ENCODE measurements at regions not wholly inside any gene's neighbourhood (a gene's known extent, or its start where the extent isn't known, plus 50 kb on each side); places are given as distances from the start of the nearest gene placed in this dataset.

DNA sequence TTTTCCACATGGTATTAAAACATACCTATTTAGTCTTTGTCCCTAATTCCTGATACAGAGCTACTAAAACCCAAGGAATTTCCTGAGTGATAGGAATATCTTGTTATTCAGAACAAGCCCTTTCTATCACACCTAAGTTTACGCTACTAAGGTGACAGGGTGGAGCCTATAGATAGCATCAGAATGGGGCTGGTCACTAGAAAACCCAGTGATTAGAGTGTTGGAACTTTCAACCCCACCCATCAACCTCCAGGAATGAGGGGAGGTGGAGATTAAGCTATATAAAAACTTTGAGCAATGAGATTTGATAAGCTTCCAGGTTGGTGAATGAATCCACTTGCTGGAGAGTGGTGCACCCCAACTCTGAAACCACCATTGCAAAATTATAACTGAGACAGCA is 62.1 kb upstream of the RNU6-1 start:
- FAIRE-seq (no peak), DNase-seq (ENCODE audit: low read depth) (no peak)
- H3K27me3 ChIP-seq (ENCODE audit: control insufficient read depth, insufficient read depth, low read length) = no peaks in the 10 kb centered on the region
- no peak overlapping the region for H3K4me3 ChIP-seq (ENCODE audit: low read depth, low read length)
- no peaks in the 10 kb centered on the region for H3K36me3 ChIP-seq (ENCODE audit: control insufficient read depth, insufficient read depth, low read length)
- TF ChIP-seq, protein P1, sequence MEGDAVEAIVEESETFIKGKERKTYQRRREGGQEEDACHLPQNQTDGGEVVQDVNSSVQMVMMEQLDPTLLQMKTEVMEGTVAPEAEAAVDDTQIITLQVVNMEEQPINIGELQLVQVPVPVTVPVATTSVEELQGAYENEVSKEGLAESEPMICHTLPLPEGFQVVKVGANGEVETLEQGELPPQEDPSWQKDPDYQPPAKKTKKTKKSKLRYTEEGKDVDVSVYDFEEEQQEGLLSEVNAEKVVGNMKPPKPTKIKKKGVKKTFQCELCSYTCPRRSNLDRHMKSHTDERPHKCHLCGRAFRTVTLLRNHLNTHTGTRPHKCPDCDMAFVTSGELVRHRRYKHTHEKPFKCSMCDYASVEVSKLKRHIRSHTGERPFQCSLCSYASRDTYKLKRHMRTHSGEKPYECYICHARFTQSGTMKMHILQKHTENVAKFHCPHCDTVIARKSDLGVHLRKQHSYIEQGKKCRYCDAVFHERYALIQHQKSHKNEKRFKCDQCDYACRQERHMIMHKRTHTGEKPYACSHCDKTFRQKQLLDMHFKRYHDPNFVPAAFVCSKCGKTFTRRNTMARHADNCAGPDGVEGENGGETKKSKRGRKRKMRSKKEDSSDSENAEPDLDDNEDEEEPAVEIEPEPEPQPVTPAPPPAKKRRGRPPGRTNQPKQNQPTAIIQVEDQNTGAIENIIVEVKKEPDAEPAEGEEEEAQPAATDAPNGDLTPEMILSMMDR (IDR thresholded peaks at IDR 0.05; ENCODE audit: insufficient read depth, low read length, severe bottlenecking) = no peak

DNA sequence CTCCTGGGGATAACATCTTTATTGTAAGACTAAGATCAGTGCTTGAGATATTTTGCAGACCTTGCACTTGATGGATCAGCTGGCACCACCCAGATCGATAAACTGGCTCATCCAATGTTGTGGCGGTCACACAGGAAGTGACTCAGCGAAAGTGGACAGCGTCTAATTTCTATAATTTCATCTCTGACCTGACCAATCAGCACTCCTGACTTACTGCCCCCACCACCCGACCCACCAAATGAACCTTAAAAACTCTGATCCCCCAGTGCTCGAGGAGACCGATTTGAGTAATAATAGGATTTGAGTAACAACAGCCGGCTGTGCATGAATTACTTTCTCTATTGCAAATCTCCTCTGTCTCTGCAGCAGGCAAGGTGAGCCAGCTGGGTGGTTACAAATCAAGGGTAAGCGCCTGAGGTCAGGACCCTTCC is 62.7 kb upstream of the RNU6-1 start:
- Histone ChIP-seq H3K4me3 (ENCODE audit: low read depth, low read length) (no peak overlapping the region), H3K36me3 (ENCODE audit: control insufficient read depth, insufficient read depth, low read length) (no peaks in the 10 kb centered on the region), H3K27me3 (ENCODE audit: control insufficient read depth, insufficient read depth, low read length) (no peaks in the 10 kb centered on the region)
- no peak for DNase-seq (ENCODE audit: low read depth)
- no peak for FAIRE-seq
- TF ChIP-seq, protein P1 (IDR thresholded peaks at IDR 0.05; ENCODE audit: insufficient read depth, low read length, severe bottlenecking) = no peak

GRCh38 chr15:67903708-67904107 is 63.9 kb upstream of the RNU6-1 start:
- Histone ChIP-seq H3K27me3 (ENCODE audit: control insufficient read depth, insufficient read depth, low read length) (no peaks in the 10 kb centered on the region), H3K4me3 (ENCODE audit: low read depth, low read length) (no peak overlapping the region), H3K36me3 (ENCODE audit: control insufficient read depth, insufficient read depth, low read length) (no peaks in the 10 kb centered on the region)
- TF ChIP-seq, protein P1 (IDR thresholded peaks at IDR 0.05; ENCODE audit: insufficient read depth, low read length, severe bottlenecking) = no peak
- FAIRE-seq (no peak), DNase-seq (ENCODE audit: low read depth) (no peak)

GRCh38 chr15:67905628-67906027 is 65.8 kb upstream of the RNU6-1 start:
- H3K4me3 ChIP-seq (ENCODE audit: low read depth, low read length) = no peak overlapping the region
- H3K27me3 ChIP-seq (ENCODE audit: control insufficient read depth, insufficient read depth, low read length) = no peaks in the 10 kb centered on the region
- H3K36me3 ChIP-seq (ENCODE audit: control insufficient read depth, insufficient read depth, low read length) = no peaks in the 10 kb centered on the region
- TF ChIP-seq, protein P1 (IDR thresholded peaks at IDR 0.05; ENCODE audit: insufficient read depth, low read length, severe bottlenecking) = no peak
- no peak for FAIRE-seq
- DNase-seq (ENCODE audit: low read depth) = no peak

- TF ChIP-seq, protein P1 (IDR thresholded peaks at IDR 0.05; ENCODE audit: insufficient read depth, low read length, severe bottlenecking) = no peak
- no peaks in the 10 kb centered on the region for H3K36me3 ChIP-seq (ENCODE audit: control insufficient read depth, insufficient read depth, low read length)
- H3K27me3 ChIP-seq (ENCODE audit: control insufficient read depth, insufficient read depth, low read length) = no peaks in the 10 kb centered on the region
- no peak overlapping the region for H3K4me3 ChIP-seq (ENCODE audit: low read depth, low read length)
- no peak for FAIRE-seq
- peak; percentile 13 for DNase-seq (ENCODE audit: low read depth)
These were observed 66.5 kb upstream of the RNU6-1 start for GRCh38 chr15:67906382-67906781.

DNA sequence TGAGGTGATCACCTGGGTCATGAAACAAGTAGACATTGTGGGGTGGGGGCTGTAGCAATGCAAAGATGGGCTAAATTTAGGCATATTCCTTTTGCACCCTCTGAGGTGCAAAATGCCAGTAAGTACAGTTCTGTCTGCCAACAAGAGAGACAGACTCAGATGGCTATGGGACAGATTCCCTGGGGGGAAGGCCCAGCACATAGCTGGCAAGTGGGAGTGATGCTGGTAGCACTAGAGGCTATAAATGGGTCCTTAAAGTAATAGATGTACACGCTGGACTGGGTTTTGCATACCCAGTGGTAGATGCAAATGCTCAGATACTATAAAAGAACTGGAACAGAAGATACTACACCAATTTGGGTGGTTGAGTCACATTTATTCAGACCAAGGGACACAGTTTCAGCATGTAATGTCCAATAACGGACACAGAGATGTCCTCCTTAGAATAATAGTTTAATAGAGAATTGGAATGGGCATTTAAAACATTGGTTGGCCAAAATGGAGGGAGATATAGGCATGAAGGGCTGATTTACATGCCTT is 67.4 kb upstream of the RNU6-1 start:
- H3K4me3 ChIP-seq (ENCODE audit: low read depth, low read length) = no peak overlapping the region
- FAIRE-seq = no peak
- DNase-seq (ENCODE audit: low read depth) = no peak
- TF ChIP-seq, protein P1 (IDR thresholded peaks at IDR 0.05; ENCODE audit: insufficient read depth, low read length, severe bottlenecking) = no peak
- no peaks in the 10 kb centered on the region for H3K27me3 ChIP-seq (ENCODE audit: control insufficient read depth, insufficient read depth, low read length)
- no peaks in the 10 kb centered on the region for H3K36me3 ChIP-seq (ENCODE audit: control insufficient read depth, insufficient read depth, low read length)
